ENCODE measurements at regions not wholly inside any gene's neighbourhood (a gene's known extent, or its start where the extent isn't known, plus 50 kb on each side); places are given as distances from the start of the nearest gene placed in this dataset.
A peak's percentile ranks its signal among the peaks of the same experiment; 100 is the strongest.

DNA sequence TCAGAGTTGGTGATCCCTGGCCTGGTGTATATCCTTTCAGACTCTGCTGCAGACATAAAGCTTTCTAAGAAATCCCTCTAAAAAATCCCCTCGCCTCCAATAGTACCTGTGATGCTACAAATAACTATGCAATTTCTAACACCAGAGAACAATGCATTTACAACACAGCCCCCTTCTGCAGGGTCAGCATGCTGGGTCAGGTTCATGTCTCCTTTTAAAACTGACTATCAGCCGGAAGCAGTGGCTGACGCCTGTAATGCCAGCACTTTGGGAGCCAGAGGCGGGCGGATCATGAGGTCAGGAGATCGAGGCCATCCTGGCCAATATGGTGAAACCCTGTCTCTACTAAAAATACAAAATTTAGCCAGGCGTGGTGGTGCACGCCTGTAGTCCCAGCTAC lies 77.0 kb upstream of the SPATA12 start:
- no peak for DNase-seq

DNA sequence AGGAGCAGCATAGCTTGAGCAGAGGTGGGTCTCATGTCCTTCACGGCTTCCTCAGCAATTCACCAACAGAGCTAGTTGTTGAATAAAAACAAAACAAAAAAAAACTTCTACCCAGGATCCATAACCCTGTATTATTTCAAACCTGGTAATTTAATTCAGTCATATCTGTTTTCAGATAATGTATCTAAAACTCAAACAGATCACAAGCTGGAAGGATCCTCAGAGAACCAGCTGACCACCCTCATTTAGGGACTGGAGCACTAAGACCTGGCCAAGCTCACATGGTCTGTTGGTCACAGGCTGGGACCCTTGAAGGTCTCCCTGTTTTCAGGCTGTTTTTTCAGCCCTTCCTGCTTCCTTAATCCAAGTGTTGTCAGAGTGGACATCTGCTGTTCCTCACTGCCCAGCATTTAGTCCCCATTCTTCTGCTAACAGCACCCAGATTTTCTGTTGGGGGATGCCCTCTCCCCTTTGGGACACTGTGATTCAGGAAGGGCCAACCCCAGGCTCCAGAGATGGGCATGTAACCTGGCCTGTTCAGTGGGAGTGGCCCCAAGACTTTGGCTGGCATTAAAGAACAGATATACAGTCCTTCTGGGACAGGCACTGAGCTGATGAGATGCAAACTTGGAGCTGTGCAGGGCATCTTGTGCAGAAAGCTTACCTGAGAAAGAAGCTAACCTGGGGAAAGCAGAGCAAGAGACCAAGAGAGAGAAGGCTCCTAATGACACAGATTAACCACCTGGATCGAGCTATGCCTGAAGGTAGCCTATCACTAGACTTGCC lies 78.8 kb upstream of the SPATA12 start:
- DNase-seq, result no peak

DNA sequence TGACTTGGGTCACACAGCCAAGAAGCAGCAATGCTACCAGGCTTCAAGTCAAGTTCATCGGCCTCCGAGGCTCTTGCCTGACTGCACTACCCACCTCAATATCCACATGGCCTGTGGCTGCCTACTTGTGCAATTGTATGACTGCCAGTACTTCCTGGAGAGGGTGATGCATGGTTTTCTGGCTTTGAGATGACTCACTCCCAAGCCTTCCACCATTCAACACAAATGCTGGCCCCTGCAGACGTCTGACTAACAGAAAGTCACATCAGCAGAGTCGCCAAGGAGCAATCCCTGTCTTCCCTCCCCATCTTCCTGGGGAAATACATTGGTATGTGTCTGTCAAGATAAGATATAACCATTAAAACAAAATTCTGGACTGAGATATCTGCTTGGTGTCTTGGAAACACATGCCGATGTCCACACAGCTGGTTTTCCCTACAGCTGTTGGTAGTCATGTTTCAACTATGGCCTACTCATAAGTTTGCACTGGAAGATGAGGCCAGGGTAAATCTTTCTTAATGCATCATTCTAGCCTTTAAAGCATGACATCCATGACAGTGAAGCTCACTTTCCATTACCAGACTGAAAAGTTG lies 79.6 kb upstream of the SPATA12 start:
- no peak for DNase-seq

DNA sequence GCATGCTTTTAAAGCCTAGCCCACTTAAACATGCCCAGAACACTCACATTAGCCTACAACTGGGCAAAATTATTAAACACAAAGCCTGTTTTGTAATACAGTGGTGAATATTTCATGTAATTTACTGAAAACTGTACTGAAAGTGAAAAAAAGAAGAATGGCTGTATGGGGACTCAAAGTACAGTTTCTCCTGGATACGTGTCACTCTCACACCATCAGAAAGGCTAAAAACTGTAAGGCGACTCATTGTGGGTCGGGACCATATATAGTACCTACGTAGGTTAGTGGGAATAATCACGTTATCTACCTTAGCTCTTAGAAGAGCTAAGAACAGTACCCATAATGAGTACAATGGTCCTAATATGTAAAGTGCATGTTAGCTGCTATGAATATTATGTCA lies 80.2 kb upstream of the SPATA12 start:
- DNase-seq, result no peak

DNA sequence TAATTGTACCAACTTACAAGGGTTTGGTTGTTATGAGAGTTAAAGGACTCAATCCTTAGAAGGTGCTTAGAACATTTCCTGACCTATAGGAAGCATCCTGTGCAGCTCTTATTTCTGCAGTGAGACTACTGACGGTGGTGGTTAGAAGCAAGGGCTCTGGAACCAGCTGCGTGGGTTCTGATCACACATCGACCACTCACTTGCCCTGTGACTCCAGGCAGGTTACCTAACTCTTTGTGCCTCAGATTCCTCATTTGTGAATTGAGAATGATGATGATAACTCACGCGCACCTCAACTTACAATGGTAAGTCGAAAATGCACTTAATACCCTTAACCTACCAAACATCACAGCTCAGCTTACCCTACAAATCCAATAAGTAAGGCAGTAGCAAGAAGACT lies 80.7 kb upstream of the SPATA12 start:
- DNase-seq, result no peak

DNA sequence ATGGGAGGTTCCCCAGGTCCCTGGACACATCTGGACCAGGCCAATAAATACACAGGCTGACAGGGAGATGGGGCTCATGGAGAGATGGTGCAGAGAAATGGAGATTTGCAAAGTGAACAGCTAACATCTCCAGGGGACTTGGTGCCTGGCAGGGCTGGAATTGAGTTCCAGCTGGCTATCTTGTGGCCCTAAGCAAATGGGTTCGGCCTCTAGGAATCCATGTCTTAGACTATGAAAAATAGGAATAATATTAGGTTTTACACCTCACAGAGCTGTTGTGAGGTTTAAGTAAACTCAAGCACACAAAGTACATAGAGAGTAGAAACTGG lies 82.9 kb upstream of the SPATA12 start:
- DNase-seq, result no peak

DNA sequence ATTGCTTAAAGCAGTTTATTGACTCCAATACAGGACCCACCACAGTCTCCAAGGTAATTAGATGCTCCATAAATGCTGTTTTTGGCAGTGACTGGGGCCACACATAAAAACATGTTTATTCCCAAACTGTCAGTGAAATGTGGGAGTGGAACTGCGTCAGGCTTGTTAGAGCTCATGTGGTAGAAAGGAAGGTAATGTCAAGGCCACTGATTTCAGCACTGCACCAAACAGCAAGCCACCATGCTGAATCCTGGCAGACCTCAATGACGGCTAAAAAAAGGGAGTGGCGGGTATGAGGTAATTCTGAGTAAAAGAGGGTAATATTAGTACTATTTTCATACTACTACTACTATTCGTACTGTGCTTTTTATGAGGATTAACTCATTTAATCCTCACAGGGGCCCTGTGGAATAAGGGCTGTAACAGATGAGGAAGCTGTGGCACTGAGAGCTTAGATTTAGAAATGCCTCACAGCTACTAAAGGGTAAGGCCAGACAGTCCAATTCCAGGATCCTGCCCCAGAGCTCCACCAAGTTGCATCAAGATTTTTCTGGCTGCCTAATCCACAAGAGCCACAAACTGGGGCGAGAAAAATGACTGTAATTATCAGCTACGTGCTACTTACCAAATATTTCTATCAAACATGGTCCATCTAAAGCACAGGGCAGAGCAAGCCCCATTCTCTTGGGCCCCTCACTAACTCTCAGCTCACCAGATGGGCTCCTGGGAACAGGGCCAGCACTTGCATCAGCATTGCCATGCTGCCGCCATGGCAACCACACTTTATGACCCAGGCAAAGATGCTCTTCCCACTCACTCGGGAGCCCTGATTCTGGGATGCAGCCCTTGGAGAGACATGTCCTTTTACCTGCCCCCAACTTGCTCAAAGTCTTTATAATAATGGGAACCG lies 83.6 kb upstream of the SPATA12 start:
- peak; percentile 76 for DNase-seq

DNA sequence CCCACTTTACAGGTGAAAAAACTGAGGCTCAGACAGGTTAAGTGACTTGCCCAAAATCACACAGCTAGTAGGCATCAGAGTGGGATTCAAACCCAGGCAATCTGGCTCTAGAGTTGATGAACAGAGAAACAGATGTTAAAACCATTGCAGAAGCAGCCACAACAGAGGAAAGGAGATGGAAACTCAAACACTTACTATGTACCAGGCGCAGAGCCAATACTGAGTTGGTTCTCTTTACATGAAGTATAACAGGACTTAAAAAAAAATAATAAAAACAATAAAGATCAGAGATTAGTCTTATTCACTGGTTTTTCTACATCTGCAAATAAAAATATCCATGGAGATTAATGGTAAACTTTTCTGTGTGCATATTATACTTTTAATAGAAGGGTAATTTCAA lies 84.9 kb upstream of the SPATA12 start:
- no peak for DNase-seq

DNA sequence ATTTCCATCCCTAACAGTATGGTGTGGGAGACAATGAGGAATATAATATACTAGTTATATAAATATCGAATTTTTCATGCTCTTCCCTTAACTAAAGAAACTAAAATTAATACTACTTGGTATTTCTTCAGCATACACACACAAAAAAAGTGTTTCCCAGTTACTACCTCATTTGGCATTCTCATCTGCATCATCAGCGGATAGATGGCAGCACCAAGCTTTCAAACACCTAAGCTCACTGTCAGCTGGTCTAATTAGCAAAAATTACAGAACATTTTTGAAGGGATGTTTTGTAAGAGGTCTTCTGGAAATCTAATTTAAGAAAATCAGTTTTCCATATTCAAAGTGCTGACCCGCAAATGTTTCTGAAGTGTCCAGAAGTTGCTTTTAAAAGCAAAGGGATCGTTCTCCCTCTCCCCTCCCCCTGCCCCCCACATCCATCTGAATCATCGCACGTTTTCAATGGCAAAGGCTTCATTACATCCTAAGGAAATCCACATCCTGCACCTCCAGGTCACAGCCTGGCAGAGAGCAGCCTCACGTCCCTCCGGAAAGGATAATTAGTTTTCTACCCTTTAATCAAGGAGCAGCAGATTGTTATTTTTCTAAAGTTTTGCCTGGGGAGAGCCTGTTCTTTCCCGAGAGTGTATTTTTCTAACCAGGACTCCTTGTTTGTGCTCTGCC lies 86.1 kb upstream of the SPATA12 start:
- no peak for DNase-seq

DNA sequence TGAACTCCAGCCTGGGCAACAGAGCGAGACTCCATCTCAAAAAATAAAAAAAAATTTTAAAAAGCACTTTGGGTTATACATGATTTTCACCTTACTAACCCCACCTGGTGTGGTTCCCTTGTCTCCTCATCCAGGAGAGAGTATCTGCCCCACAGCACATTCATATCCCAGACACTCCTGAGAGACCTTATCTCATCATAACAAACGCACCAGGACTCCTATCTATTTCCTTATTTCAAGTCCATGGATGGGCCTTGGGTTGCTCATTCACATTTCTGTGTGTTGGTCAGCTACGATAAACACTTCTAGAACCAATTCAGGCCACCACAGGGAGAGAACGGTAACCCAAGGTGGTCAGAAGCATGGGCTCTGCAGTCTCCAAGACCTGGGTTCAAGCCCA lies 88.6 kb upstream of the SPATA12 start:
- no peak for DNase-seq

DNA sequence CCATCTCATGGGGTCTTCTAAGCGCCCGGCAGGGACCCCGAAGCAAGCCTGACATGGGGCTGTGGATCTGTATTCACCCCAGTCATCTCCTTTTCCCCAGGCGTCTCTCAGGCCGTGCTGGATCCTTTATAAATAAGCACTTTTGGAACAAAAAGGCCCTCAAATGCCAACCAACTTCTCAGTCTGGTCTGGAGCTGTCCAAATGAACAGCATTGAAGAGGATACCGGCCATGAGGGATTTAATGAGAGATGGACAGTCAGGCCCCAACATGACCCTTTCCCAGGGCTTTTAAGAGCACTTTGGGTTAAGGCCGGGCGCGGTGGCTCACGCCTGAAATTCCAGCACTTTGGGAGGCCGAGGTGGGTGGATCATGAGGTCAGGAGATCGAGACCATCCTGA lies 89.2 kb upstream of the SPATA12 start:
- no peak for DNase-seq

DNA sequence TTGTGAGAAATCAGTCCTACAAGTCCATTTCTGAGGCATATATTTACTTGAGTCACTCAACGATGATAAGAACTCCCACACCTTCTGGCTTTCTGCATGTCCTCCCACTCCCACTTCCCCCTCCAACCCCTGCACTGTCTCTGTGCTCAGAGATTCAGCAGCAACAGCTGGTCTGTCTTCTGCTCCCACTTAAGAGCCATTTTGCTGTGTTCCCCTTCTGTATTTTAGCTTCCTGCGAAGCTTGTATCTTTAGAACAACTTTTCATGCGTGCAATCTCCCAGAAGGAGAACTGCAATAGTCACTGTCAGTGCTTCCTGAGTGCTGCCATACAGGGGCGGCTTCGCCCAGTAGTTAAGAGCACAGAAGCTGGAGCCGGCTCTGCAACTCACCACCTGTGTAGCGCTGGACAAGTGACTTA lies 90.0 kb upstream of the SPATA12 start:
- no peak for DNase-seq

DNA sequence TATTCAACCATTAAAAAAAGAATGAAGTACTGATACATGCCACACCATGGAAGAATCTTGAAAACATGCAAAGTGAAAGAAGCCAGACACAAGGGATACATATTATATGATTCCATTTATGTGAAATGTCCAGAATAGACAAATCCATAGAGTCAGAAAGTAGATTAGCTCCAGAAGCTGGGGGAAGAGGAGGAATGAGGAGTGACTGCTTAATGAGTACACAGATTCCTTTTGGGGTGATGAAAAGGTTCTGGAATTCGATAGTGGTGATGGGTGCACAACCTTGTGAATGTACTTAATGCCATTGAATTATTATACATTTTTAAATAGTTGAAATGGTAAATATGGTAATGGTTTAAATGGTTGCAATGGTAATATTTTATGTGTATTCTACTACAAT lies 90.6 kb upstream of the SPATA12 start:
- DNase-seq, result no peak

DNA sequence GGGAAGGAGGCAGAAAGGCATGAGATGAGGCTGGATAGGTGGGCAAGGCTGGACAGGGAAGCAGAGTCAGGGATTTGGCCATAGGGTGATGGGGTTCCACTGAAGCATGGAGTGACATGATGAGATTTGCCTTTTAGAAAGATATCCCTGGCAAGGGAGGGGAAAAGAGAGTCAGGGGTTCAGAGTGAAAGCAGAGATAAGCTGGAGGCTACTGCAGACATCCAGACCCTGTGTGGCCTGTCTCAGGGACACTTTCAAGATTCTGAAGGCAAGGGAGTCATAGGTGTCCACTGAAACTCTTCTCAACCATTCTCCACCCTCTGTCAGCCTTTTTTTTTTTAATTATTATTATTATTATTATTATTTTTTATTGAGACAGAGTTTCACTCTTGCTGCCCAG lies 94.0 kb upstream of the SPATA12 start:
- DNase-seq, result no peak

DNA sequence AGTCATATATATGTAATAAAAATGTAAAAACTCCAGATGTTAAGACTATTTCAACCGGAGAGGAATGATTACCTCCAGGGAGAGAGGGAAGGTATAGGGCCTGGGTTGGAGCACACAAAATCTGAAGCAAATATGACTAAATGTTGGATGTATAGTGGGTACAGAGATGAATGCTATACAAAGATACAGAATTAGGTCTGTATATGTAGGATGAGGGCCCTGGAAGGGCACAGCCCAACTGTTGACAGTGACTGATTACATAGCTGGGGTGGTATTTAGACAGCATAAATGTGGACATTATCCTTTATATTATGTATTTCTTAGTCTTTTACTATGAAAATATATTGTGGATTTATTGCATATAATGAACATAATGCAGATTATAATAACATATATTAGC lies 94.4 kb upstream of the SPATA12 start:
- no peak for DNase-seq

DNA sequence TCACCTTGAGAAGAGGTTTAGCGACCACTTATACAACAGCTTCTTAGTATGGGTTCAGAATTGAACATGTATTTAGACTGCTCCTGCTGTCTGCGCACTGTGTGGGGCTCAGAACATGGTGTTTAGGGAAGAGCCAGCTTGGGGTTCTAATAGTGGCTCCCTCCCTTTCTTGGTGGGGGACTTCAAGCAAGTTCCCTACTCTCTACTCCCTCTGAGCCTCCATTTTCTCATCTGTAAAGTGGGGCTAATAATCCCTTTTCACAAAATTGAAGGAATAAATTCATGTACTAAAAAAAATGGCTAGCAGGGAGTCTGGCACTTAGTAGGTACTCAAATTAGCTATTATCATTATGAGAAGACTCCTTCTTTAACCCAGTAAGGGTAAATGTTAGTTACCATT lies 97.5 kb upstream of the SPATA12 start:
- no peak for DNase-seq

DNA sequence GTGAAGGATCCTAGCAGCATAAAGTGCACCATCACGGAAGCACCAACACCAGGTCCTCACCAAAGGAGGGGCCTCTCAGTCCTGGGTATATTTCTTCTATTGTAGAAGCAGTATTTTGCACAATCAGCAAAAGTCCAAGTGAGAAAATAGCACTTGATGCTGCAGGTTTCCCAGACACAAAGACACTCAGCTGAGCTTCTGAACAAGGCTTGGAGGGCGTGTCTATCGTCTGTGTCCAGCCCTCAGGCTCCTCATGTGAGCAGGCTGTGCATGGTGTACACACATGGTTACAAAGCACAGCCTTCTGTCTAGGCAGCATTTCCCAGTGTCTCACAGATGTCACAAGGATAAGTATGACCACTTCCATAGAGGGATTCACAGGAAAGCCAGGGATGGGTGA lies 98.3 kb upstream of the SPATA12 start:
- peak; percentile 5 for DNase-seq

DNA sequence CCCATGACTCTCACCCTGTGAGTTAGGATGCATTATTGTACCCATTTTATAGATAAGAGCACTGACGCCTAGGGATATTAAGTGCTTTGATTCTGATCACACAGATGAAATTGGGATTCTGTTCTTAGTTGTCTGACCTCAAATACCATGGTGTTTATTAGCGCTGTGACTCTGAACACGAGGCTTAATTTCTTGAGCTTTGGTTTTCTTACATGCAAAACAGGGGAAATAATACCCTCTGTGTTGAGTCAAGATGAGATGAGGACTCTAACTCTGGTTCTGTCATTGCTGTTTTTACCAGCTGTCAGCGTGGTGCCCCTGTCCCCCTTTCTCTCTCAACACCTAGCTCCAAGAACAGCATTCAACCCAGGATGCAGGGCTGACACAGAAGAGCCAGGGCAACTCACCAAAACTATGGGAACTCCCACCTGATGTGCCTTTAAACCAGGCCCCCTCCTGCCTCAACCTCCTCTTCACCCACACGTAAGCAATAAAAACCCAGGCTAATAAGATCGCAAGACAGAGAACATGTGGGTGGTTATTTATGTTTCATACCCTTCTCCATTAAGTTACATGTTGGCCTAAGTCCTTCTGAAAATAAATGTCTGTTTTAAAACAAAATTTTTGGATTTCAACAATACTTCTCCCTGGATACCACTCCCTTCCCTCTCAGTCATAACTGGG lies 100.1 kb upstream of the SPATA12 start:
- no peak for DNase-seq

DNA sequence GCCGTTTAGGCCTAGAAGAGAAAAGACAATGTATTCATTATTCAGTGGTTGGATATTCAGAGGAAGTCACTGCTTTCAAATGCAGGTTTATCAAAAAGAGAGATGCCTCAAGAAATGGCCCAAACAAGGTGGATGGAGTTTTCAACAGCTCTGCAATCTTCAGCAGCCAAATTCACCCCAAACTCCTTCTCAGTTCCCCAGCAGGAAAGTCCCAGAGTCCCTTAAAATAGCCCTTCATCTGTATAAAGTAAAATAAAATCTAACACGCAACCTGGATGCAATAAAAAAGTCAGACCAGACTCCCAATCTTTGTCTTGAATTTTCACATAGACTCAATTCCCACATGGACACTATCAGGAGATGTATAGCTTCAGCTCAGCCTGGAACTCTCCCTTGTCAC lies 101.6 kb upstream of the SPATA12 start:
- no peak for DNase-seq

DNA sequence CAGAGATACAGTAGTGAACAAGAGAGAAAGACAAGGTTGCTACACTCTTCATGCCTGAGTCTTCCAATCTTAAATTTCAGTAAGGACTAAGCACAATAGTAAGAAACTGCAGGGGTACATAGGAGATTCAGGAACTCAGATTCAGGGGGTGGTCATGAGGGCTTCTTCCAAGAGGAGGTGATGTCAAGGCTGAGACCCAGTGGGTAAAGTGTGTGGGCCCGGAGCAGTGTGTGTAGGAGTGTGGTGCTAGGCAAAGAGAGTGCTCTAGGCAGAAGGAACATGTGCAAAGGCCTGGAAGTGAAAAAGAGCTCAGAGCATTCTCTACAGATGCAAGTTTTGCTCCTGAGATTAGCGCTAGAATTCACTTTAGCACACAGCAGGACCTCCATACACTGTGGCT lies 102.9 kb upstream of the SPATA12 start:
- DNase-seq, result no peak

DNA sequence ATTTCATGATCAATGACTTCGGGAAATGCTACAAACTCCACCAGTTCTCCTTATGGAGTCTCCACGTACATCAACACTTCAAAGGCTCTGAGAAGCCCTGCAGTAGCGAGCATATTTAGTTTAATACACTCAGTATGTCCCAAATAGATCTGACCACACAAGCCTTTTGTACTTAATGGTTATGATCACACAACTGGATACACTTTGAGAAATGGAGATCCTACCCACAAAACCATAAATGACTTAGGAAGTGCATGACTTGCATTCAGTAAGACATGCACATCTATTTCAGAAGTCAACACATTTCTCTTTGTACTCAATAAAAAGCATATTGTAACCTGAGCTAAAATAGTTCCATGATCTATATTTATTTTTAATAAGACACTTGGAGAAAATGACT lies 103.6 kb upstream of the SPATA12 start:
- DNase-seq, result no peak

DNA sequence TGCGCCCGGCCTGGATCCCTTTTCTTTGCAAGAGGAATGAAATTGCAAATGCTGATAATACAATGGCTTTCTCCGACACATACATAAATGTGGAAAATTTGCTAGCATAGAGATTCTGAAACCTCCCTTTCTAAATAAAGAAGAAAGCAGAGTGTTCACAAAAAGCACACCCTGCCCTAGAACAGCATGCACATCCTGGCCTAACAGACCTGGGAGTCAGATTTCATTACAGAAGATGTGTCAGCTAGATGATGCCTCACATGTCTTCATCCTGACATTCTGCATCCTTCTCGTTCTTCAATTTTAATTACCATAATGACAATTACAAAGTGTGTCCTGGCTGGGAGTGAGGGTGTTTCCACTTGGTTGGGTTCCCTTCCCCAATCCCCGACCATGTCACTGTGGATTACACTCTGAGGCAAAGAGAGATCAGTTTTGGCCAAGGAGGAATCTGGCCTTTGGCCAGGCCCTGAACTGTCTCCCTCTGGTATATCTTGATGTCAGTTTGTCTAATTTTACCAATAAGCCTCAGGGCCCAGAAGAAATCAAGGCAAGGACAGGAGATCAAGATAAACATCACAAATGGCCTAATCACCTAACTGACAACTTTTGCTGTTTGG lies 104.9 kb upstream of the SPATA12 start:
- no peak for DNase-seq
